ENCODE measurements at regions not wholly inside any gene's neighbourhood (a gene's known extent, or its start where the extent isn't known, plus 50 kb on each side); places are given as distances from the start of the nearest gene placed in this dataset.

DNA sequence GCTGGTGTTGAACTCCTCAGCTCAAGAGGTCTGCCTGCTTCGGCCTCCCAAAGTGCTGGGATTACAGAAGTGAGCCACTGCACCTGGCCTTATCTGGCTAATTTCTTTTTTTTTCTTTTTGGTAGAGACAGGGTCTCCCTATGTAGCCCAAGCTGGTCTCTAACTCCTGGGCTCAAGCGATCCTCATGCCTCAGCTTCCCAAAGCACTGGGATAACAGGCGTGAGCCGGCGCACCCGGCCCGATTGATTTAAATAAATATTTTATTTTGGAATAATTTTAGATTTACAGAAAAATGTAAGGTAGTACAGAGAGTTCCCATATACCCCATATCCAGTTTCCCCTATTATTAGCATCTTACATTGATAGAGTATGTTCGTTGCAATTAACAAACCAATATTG, 155.0 kb upstream of the MVB12B start:
- TF ChIP-seq, protein P1, sequence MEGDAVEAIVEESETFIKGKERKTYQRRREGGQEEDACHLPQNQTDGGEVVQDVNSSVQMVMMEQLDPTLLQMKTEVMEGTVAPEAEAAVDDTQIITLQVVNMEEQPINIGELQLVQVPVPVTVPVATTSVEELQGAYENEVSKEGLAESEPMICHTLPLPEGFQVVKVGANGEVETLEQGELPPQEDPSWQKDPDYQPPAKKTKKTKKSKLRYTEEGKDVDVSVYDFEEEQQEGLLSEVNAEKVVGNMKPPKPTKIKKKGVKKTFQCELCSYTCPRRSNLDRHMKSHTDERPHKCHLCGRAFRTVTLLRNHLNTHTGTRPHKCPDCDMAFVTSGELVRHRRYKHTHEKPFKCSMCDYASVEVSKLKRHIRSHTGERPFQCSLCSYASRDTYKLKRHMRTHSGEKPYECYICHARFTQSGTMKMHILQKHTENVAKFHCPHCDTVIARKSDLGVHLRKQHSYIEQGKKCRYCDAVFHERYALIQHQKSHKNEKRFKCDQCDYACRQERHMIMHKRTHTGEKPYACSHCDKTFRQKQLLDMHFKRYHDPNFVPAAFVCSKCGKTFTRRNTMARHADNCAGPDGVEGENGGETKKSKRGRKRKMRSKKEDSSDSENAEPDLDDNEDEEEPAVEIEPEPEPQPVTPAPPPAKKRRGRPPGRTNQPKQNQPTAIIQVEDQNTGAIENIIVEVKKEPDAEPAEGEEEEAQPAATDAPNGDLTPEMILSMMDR (IDR thresholded peaks at IDR 0.05; ENCODE audit: insufficient read depth, low read length): no peak
- TF ChIP-seq POLR2AphosphoS5 (IDR thresholded peaks at IDR 0.05; ENCODE audit: low read depth) (no peak), GABPA (IDR thresholded peaks at IDR 0.05; ENCODE audit: low read depth) (no peak), REST (IDR thresholded peaks at IDR 0.05; ENCODE audit: insufficient replicate concordance, low read depth) (no peak)

Data from HL-60 (cell line).